Activated CD4-positive, alpha-beta T cell treated with anti-CD3 and anti-CD28 coated beads, Interleukin-2, amount 50 U/mL, for 4 hours (primary cell): ENCODE measurements at regions not wholly inside any gene's neighbourhood (a gene's known extent, or its start where the extent isn't known, plus 50 kb on each side); places are given as distances from the start of the nearest gene placed in this dataset.
"Not testable (repeated sequence)": the region's sequence is repeated elsewhere in the genome, so short reads cannot be mapped to it uniquely, and the experiment has no call there.

Experiments used
- DNase-seq, 2 experiments: peaks; one replicate each; pipeline ENCODE4 v3.0.0-alpha.2; 2020

DNA sequence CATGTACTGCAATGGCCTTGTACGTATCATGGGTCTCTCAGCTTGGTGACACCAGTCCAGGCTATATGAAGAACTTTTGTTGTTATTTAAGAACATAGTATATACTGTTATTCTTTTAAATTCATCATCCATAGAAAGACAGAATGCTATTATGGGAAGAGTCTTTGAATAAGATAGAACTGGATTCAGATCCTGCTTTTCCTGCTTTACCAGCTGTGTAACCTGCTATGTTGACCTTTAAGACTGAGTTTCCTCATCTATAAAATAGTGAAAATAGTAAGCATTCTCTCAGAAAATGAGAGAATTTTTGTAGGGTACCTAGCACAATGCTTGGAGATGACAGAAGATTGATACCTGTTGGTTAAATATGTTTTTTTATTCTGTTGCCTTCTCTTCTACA is 204.1 kb upstream of the TBL1XR1 start:
- DNase-seq, result no peak

DNA sequence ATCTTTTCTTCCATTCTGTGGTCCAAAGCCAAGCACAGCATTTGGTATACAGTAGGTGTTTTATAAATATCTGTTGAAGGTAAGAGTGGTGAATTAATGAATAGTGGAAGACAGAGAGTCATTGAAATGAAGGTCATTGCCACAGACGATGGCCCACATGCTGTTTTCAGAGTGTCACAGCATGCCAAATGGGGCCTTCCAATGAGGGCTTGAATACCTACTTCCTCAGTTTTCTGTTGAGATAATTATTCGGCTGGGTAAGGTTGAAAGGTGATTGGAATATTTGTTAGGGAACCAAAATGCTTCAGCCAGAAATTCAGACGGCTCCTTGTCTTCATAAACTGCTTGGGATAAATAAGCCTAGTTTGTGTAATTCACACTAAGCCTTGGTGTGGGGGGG is 205.3 kb upstream of the TBL1XR1 start:
- DNase-seq, result no peak

DNA sequence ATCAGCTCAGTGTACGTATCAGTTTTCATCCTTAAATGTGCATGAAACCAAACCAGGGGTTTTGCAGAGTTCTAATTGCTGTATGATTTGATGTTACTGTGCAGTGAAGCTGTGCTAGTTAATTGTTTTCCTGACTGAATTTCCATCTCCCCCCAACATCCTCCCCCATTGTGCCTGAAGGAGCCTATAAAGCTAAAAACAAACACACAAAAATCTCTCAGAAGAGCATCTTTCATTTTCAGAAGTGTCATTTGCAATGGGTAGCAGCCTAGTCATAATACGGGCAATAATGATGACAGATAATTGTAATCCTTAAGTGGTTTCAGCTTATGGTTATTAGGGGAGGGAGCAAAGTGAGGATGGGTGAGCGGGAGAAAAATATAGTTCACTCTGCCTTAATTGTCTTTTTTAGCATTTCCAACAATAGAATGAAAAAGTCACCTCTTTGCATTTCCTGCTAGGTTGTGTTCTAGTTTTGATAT is 207.9 kb upstream of the TBL1XR1 start:
- DNase-seq, result no peak

DNA sequence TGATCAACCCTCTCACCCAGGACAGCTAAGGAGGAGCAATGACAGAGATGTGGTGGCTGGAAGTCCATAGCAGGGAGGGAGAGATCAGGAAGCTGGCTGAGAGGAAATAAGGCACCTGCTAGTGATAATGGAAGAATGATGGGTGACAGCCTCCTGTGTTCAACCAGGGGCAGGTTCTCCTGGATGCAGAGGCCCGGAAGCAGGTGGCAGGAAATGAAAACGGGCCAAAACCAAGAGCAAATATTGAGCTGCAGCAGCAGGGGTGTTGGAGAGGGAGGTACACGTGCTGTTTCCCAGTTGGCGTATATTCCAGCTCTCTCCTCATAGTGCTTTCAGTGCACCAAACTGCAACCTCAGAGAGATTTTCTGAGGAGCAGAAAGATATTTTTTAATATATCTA is 213.4 kb upstream of the TBL1XR1 start:
- no peak for DNase-seq

DNA sequence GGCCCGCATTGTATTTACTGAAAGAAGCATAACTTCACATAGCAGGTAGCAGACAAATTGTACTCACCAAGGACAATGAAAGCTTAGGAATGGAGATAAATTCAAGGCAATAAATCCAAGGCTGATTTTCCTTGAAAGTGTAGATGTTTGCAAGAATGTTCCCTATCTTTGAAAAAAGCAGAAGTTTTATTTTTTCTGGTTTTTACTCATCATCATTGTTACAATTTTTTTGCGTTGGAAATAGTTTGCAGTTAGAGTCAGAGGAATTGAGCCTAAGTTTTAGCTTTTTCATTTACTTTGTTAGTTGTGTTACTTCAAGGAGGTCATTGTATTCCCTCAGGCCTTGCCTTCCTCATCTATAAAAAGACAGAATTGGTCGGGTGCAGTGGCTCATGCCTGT is 213.9 kb upstream of the TBL1XR1 start:
- no peak for DNase-seq

DNA sequence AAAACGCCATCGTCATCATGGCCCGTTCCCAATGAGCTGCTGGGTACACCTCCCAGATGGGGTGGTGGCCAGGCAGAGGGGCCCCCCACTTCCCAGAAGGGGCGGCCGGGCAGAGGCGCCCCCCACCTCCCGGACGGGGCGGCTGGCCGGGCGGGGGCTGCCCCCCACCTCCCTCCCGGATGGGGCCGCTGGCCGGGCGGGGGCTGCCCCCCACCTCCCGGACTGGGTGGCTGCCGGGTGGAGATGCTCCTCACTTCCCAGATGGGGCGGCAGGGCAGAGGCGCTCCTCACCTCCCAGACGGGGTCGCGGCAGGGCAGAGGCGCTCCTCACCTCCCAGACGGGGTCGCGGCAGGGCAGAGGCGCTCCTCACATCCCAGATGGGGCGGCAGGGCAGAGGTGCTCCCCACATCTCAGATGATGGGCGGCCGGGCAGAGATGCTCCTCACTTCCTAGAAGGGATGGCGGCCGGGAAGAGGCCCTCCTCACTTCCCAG is 215.4 kb upstream of the TBL1XR1 start:
- not testable (repeated sequence) for DNase-seq

DNA sequence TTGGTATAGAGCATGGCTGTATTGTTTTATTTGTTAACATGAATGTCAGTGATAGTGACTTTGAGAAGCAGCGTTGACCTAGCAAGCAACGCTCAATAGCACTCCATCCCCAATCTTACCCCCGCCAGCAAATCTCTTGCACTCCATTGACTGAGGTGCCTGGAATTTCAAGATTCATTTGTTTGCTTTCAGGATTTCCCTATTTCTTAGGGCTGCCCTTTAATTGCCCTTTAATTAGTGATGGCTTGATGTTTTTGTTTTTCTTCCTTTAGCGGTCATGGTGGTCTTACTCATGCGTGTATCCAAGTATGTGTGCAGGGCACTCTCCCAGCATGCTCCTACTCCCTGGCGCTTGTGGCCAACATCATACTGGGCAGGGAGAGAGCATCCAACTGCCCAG is 216.8 kb upstream of the TBL1XR1 start:
- DNase-seq, result no peak

DNA sequence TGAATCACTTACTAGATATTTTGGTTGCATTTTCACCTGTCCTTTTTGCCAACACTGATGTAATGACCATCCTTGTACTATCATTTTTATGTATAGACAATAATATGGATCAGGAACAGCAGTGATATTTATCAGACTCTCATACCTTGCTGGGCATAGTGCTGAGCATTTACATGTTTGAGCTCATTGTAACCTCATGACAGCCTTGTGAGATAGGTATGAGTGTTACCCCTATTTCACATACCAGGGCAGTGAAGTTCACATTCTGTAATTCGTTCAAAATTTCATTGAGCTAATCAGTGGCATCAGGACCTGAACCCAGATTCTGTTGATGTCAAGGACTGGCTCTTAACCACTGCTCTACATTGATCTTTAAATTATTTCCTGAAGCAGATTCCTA is 221.5 kb upstream of the TBL1XR1 start:
- no peak for DNase-seq

DNA sequence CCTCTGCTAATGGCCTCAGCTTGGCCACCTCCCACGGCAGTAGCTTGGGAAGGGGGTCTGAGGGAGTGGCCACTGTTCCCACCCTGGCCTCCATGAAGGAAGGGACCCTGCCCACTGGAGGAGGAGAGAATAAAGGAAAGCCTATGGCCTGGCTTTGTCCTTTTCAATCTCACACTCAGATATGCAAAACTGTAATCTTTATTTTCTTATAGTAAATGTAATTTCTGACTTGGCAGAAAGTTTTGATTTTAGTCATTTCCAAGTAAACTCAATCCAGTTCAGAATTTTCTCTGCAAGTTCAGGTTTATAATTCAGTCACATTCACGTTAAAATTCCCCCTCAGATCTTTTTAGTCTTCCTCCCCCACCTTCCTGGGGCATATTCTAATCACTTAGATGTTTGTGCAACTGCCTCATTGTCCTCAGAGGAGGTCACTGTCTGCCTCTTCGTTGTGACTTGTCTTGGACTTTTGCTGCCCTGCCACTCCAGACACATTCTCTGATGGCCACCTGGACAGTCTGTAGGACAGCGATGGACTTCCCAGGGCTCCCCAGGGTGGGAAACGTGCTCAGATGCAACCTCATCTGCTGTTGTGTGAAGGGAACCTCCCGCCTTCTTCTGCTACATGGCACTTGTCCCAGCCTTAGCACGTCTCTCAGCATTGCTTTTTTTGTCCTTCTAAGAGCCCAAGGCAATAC is 222.8 kb upstream of the TBL1XR1 start:
- no peak for DNase-seq

DNA sequence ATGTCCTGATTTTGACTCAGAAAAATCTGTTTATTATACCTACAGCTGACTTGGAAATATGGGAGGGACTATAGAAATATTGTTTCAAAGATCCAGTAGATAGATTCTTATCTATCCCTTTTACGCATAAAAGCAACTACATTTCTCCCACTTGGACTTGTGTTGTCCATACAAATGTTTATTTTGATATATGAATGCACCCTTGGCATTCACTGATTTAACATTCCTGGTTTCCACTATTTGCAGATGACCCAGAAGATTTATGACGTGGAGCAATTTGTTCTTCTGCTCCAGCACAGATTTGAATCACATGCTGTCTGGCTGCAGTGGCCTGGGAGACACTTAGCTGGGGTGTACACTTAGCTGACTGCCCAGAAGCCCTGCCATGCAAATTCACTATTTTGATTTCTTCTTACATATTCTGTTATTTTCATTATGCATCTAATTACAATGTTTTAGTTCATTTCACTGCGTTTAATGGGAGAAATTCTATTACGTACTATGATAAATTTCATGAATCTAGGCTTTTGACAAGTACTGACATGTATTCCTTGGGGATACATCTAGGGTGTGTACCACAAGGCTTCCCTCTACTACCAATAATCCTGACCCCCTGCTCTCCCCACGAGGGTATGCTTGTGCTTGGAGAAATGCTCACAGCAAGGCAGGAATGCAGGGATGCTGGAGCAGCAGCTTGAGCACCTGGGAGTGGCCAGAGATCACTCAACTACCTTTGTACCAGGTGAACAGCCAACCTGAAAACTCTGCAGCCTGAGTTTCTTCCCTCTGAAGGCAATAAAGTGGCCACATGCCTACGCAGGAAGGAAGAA is 223.6 kb upstream of the TBL1XR1 start:
- DNase-seq, result no peak

DNA sequence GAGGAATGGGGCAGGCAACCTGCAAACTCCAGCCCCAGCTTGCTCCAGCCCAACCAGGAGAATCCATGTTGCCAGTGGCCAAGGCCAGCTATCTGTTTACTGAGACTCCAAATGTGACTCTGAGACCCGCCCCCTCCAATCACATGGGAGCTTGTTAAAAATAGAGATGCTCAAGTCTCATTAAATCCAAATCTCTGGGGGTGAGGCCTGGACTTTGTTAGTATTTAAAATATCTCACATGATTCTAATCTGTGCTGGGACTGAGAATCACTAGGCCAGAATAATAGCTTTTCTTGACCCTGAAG is 224.2 kb upstream of the TBL1XR1 start:
- no peak for DNase-seq

DNA sequence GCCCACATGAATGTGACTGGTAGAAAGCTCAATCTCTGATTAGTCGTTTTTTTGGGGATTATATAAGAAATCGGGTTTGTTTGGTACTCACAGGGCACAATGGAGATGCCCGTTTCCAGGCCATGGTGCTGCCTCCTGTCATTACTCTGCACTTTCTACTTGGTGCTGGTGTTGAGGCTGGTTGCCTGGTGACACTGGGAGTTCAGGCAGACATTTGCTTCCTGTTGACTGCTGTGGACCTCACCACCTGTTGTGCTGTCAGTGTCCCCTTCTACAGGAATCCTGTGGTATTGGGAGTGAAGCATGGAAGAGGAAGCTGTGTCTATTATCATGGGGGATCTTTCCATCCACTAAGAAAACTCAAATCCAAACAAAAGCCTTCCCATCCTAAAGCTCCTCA is 227.2 kb upstream of the TBL1XR1 start:
- no peak for DNase-seq

DNA sequence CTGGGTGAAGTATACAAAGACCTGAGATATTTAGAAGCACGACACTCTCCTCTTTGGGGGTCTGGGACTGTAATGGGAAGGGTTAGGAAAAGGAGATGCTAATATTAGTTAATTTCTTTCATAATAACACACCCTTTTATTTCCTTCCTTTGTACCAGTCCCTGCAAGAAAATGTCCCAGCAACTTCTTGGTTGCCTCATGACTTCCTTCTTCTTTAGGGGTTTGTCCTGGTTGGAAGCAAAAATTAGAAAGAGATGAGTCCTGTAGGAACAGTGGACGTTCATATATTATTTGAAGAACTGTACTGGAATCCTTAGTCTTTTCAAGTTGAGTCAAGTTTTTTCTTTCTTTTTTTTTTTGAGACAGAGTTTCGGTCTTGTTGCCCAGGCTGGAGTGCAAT is 227.8 kb upstream of the TBL1XR1 start:
- no peak for DNase-seq

DNA sequence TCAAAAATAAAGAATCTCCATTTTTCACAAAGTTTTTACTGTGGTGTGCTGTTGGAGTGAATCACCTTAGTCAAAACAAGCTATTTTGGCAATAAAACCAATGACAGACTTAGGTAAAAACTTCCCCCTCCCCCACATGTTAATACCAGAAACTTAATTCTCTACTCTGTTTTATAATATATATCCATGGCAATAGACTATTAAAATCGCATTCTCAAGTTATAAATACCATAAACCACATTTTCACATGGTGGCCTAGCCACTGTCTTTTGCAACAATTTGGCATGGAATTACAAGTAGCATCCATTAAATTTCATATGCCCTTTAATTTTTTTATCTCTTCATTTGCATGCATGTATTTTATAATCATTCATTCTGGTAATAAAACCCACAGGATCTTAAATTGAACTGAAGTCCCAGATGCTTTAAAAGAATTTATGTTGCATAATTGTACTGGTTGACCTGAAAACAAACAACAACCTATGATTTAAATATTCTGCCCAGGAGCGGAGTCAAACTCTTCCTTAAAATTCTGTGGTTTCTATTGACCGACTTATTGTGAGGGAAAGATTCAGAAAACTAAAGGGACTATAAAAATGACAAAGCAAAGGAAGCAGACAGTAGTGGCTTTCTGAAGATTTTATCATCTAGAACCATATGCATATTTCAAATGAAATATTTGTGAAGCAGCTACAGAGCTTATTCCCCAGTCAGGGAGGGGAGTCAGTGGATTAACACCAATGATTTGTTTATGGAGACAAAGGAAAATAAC is 229.0 kb upstream of the TBL1XR1 start:
- no peak for DNase-seq

DNA sequence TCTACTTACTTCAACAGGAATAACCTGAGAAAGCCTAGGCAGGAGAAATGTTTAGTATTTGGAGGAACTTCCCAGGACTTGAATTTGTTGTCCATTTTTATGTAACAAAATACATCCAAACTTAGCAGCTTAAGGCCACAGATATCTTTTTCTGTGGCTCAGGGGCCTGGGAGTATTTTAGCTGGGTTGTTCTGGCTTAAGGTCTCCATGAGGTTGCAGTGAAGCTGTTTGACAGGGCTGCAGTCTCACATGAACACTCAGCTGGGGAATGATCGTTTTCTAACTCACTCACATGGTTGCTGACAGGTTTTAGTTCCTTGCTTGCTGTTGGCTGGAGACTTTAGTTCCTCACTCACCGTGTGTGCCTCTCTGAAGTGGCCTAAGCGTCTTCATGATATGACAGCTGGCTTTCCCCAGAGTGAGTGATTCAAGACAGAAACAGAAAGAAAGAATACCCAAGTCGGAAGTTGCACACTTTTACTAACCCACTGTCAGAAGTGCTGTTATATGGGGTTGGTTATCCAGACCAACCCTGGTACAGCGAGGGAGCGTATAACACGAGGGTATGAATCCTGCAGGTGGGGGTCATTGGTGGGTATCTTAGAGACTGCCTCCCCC is 229.7 kb upstream of the TBL1XR1 start:
- DNase-seq, result peak; percentile 11 to 14

DNA sequence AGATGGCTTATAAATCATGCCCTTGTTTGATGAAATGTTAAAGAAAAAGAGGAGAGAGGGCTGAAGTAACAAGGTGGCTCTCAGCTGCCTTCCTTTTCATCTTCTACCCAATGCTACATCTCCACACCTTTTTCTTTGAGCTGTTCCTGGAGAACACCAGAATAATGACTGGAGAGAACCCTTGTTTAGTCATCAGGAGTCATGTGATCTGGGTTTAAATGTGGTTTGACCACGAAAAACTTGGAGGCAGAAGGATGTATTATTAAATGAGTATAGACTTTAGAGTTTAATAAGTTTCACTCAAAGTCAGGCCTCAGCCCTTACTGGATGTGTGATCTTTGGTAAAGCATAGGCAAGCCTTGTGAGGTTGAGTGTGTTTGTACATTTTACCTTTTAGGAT is 230.3 kb upstream of the TBL1XR1 start:
- no peak for DNase-seq

DNA sequence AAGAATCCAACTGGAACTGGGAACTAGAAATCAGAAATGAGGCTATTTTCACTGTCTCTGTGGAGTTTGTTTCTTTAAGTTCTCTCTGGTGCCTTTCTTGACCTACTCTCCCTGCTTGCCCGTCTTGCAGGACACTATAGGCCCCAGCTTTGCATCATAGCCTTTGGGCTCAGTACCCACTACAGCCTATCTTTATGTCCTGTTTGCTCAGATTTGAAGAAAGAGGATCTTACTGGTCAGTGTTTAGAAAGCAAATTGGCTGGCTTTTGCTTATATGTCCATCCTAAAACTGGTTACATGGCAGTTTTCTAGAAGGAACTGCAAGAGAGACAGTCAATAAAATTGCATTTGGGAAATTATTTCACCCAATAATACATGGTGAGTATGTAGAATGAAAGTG is 231.8 kb upstream of the TBL1XR1 start:
- DNase-seq, result no peak

DNA sequence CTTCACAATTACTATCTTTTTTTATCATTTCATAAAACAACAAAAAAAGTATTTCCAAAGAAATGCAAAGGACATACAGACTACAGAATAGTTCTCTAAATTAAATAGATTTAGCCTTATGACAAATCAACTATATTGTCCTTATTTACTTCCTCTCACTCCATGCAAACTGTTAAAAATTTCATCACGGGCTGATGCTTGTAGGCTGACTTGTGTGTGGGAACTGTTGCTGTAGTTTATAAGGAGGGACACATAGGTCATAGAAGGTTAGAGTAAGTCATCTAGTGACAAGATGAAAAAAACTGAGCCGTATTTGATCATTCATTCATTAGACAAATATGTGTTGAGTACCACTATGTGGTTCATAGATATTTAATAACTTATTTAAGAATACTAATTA is 232.5 kb upstream of the TBL1XR1 start:
- DNase-seq, result no peak

DNA sequence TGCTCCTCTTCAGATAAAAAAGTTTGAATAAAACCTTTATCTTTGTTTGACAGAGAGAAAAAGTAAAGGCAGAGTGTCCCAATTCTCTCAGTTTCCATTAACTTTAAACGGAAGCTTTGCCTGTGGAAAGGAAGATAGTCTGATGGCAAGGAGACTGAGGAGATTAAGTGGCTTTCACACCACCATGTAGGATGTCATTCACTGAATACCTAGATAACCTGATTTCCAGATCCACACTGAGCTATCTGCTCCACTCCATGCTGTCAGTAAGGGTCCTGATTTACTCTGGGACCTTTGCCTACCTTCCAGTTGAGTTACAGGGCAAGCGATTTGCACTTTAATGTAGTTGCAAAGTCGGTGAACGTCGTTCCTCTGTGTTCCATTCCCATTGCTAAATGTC is 233.4 kb upstream of the TBL1XR1 start:
- DNase-seq, result no peak

DNA sequence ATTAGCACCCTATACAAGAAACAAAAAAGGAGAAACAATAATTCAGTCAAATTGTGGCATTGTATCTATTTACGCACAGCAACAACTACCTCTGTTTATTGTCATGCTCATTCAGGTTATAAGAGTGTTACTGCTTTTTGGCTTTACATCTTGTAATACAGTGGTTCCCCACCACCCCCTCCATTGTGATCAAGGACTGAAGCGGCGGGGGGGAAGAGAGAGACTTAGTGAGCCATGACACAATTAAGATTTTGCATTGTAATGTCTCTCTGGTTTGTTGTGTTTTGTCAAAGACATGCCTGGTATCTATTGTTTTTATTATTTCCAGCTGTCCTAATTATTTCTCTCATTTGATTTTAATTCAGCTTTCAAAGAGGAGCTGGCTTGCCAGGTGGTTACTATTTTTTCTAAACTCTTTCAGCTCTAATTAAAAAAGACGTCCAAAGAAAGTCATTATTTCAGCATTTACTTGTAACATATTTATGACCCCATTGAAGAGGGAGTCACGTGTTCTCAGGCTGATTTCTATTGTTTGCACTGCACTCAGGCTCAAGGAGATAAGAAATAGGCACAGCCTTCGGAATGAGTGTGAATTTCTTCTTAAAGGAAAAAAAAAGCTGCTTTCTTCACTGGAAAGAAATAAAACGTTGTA is 234.4 kb upstream of the TBL1XR1 start:
- DNase-seq, result no peak

DNA sequence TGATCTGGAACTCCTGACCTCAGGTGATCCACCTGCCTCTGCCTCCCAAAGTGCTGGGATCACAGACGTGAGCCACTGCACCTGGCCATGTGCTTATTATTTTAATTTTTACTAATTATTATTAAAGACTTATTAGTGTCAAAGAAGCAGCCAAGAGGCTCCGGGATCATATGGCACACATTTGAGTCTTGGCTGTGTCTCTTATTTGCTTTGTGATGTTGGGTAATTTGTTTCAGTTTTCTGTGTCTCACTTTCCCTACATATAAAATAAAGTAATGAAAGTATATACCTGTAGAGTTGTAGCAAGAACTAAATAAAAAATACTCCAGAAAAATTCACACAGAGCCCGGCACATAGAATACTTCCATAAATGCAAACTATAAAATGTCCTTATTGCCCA is 238.0 kb upstream of the TBL1XR1 start:
- DNase-seq, result no peak

DNA sequence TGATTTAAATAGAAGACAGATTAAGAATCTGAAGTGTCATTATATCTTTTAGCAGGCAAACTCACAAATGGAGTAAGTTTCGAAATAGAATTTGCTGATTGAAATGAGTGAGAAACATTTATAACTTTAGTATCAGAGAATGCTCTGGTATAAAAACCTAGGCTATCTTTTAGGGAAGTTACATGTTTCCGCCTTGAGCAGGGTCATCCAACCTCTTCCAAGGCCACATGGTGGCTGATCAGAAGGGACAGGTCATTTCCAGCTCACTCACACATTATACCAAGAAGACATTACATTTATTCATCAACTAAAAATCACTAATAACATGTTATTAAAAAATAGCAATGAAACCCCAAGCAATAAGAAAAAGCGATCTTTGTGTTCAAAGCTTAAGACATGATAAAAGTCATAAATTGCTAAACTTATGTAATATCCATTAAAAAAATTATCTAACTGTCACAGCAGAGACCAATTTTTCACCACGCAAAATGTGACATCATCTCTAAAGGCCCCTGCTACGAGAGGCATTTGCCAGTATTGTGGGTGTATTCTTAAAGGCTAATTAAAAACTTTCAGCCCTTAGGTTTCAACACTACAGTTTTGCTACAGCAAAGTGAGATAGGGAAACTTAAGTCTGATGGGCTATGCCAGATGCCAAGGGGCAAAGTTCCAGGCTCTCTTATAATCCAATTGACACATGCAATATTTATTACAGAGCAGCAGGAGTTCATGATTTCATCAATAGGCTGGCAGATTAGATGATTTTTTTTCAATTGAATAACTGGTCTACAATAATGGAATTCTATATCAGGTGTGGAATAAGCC is 240.4 kb upstream of the TBL1XR1 start:
- DNase-seq, result no peak
